ENCODE measurements at regions not wholly inside any gene's neighbourhood (a gene's known extent, or its start where the extent isn't known, plus 50 kb on each side); places are given as distances from the start of the nearest gene placed in this dataset.

DNA sequence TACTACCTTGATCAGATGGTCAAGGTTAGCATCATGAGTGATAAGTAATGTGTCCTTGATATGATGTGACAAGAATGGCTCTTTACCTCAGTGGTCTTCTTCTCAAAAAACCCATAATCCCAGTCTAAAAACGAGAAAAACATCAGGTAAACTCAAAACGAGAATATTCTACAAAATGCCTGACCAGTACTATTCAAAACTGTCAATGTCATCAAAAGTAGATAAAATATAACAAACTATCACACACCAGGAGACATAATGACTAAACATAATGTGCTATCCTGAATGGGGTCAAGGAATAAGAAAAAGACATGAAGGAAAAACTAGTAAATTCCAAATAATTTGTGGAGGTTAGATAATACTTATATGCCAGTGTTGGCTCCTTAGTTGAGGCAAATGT, 85.2 kb upstream of the PDHA2 start:
- no peak for DNase-seq (ENCODE audit: low read depth)
- no peak overlapping the region for H3K4me3 ChIP-seq (ENCODE audit: low read depth, low read length)
- TF ChIP-seq POLR2A (IDR thresholded peaks at IDR 0.05; ENCODE audit: extremely low read depth, insufficient read length) (no peak), CTCF (IDR thresholded peaks at IDR 0.05; ENCODE audit: low read depth, low read length) (no peak), MYC (IDR thresholded peaks at IDR 0.05; ENCODE audit: low read depth, low read length) (no peak), MAX (IDR thresholded peaks at IDR 0.05; ENCODE audit: low read depth, low read length) (no peak)

DNA sequence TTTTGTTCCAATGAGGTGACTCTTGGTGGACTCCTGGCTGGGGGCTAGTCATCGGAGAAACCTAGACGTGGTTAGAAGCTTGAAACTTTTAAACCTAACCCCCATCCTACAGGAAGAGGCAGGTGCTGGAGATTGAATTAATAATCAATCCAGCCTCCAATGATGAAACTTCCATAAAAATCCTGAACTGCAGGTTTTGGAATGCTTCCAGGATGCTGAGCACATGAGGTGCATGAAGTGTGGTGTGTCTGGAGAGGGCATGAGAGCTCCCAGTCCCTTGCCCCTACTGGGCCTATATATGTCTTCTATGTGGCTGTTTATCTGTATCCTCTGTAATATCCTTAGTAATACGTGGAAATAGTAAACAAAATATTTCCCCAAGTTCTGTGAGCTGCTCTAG, 90.7 kb upstream of the PDHA2 start:
- no peak overlapping the region for H3K4me3 ChIP-seq (ENCODE audit: low read depth, low read length)
- TF ChIP-seq POLR2A (IDR thresholded peaks at IDR 0.05; ENCODE audit: extremely low read depth, insufficient read length) (no peak), CTCF (IDR thresholded peaks at IDR 0.05; ENCODE audit: low read depth, low read length) (no peak), MAX (IDR thresholded peaks at IDR 0.05; ENCODE audit: low read depth, low read length) (no peak), MYC (IDR thresholded peaks at IDR 0.05; ENCODE audit: low read depth, low read length) (no peak)
- no peak for DNase-seq (ENCODE audit: low read depth)

- DNase-seq (ENCODE audit: low read depth): no peak
- no peak overlapping the region for H3K4me3 ChIP-seq (ENCODE audit: low read depth, low read length)
- TF ChIP-seq MYC (IDR thresholded peaks at IDR 0.05; ENCODE audit: low read depth, low read length) (no peak), MAX (IDR thresholded peaks at IDR 0.05; ENCODE audit: low read depth, low read length) (no peak), POLR2A (IDR thresholded peaks at IDR 0.05; ENCODE audit: extremely low read depth, insufficient read length) (no peak), CTCF (IDR thresholded peaks at IDR 0.05; ENCODE audit: low read depth, low read length) (no peak)
Measured at GRCh38 chr4:95742872-95743271, 97.0 kb upstream of the PDHA2 start.

DNA sequence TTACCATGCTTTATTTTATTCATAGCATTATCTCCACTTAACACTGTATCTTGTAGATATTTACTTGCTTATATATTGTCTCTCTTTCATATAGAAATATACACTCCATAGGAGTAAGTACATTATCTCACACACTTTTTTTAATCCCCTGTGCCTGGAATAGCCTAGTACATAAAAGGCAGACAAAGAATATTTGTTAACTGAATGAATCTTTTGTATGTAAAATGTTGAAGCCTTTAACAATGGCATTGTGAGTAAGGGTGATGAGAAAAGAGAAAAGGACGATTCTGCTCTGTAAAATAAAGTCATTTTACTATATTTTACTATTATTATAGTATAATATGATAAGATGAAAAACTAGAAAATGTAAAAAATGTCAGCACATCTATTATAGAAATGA, 97.7 kb upstream of the PDHA2 start:
- TF ChIP-seq MAX (IDR thresholded peaks at IDR 0.05; ENCODE audit: low read depth, low read length): no peak
- no peak for TF ChIP-seq MYC (IDR thresholded peaks at IDR 0.05; ENCODE audit: low read depth, low read length)
- TF ChIP-seq CTCF (IDR thresholded peaks at IDR 0.05; ENCODE audit: low read depth, low read length): no peak
- no peak for TF ChIP-seq POLR2A (IDR thresholded peaks at IDR 0.05; ENCODE audit: extremely low read depth, insufficient read length)
- no peak overlapping the region for H3K4me3 ChIP-seq (ENCODE audit: low read depth, low read length)
- DNase-seq (ENCODE audit: low read depth): no peak

DNA sequence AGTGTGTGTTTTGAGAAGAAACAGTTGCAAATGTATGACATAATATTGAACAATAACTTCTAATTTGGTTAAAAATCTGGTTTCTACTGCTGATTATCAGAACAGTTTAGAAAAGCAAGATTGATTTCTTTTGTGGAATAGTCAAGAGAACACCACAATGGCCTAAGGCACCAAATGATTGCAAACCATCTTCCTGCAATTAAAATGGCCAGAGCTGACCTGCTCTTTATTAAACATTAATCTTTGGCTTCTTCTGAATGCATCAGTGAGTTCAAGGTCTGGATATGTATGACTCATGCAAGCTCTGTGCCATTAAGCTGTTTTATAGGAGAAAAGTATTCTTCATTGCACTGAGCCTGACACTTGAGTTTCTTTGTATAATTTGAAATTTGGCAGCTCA, 107.8 kb upstream of the PDHA2 start:
- no peak for DNase-seq (ENCODE audit: low read depth)
- TF ChIP-seq CTCF (IDR thresholded peaks at IDR 0.05; ENCODE audit: low read depth, low read length) (no peak), MYC (IDR thresholded peaks at IDR 0.05; ENCODE audit: low read depth, low read length) (no peak), MAX (IDR thresholded peaks at IDR 0.05; ENCODE audit: low read depth, low read length) (no peak), POLR2A (IDR thresholded peaks at IDR 0.05; ENCODE audit: extremely low read depth, insufficient read length) (no peak)
- H3K4me3 ChIP-seq (ENCODE audit: low read depth, low read length): no peak overlapping the region

DNA sequence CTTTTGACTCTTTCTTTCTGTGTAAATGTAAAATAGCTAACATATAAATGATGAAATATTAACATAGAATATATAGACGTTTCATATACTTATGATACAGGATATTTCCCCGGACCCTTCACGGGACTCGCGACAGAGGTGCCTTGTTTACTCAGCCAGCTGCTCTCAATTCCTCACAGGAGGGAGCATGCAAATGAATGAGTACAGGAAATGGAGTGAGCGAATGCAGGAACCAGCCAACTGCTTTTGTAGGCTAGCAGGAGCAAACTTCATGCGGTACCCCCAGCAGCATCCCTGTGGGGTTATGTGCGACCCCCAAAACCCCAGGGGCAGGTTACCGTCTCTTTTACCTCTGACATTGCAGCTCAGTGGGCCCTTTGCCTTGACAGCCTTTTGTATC, 110.3 kb upstream of the PDHA2 start:
- no peak overlapping the region for H3K4me3 ChIP-seq (ENCODE audit: low read depth, low read length)
- DNase-seq (ENCODE audit: low read depth): no peak
- no peak for TF ChIP-seq MYC (IDR thresholded peaks at IDR 0.05; ENCODE audit: low read depth, low read length)
- TF ChIP-seq MAX (IDR thresholded peaks at IDR 0.05; ENCODE audit: low read depth, low read length): no peak
- TF ChIP-seq POLR2A (IDR thresholded peaks at IDR 0.05; ENCODE audit: extremely low read depth, insufficient read length): no peak
- TF ChIP-seq CTCF (IDR thresholded peaks at IDR 0.05; ENCODE audit: low read depth, low read length): no peak
